ENCODE measurements at regions not wholly inside any gene's neighbourhood (a gene's known extent, or its start where the extent isn't known, plus 50 kb on each side); places are given as distances from the start of the nearest gene placed in this dataset.

DNA sequence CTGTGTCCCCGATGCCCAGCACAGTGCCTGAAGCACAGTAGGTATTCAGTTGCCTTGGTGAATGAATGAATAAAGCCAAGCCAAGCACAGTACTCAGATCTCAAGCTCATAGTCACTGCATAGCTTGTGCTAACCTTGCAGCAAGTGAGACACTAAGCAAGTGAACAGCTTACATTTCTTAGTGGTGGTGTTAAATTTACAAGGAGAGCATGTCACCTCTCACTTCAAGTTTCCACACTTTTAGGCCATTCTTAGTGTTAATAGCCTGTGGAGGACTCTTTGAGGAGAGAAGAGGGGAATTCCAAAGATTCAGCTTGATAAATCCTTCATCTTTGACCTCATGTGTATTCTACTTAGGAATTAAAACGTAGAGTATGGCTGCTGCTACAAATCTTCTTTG is 104.7 kb downstream of the C9orf152 start:
- DNase-seq = no peak

DNA sequence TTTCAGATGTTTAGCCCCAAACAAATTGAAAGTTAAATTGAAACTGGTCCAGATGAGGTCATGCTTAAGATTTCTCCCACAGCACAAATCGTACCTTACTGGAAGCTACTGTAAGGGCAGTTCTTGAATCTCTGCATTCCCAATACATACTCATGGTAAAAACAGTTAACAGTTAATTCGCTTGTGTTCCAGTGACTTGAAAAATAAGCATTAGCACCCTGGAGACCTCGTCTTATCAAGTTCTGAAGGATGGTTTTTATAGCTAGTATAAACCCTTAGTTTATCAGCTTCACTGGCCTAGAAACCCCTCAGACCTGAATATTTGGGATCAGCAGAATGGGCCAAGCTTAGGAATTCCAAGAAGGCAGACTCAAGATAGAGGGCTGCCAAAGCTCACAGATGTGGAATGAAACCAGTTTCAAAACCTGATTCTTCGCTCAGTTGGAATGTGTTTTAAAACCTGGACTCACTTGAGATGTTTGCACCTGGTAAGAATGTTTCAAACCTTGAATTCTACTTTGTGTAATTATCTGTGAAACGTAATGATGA is 103.6 kb downstream of the C9orf152 start:
- DNase-seq = no peak

DNA sequence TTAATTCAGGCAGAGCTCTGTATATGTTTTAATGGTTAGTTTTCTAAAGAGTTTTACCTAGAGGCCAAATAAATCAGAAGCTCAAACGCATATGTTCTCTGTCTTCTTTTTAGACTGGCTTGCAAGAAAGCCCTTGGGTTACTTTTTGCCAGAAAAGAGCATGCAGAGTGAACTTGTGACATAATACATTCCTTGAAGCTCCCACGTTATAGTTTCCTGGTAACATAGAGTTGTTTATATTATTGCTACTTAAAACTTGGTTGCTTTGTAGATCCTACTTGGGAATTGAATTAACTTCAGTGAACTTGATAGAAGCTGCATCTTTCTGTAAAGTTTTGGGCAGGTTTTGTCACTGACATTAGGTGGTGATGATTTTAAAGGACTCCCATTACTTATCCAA is 102.9 kb downstream of the C9orf152 start:
- DNase-seq = no peak

DNA sequence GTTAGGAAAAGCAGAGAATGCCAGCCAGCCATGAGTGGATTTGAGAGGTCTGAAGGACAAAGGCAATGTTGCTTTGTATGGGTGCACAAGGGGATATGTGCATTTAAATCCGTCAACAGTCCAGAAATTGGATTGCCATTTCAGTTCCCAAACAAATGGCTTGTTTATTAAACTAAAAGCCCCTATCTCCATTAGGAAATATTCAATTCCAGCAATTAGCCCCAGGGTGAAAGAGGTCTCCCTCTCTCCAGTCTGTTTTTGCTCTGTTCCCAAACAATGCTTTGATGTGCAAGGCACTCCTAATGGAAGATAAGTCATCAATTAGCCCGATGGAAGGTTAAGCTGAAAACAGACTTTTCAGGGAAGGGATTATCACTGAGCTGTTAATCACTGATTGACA is 101.3 kb downstream of the C9orf152 start:
- no peak for DNase-seq

DNA sequence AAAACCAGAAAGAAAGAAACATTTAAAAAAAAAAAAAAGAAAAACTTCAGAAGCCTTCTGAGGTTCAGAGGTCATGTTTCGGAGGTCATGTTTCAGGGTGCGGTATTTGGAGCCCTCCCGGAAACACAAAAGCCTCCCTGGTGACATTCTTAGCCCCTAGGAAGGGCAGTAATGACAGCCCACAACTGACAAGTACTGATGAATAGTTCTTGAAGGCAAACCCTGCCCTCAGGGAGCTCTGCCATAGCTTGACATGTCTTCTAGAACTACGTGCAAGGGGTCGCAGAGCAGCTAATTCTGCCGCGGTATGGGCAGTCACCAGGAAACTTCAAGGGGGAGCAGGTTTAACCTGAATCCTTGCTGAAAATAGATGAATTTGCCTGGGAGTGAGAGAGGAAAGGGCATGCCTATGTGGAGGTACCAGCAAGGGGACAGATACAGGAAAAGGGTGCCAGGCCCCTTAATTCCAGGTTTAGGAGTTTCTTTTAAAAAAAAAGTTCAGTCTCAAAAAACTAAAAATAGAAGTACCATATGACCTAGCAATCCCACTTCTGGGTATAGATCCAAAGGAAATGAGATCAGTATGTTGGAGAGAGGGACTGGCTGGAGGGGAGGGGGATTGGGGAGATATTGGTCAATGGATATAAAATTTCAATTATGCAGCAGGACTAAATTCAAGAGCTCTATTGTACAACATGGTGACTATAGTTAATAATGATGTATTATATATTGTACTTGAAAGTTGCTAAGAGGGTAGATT is 98.4 kb downstream of the C9orf152 start:
- no peak for DNase-seq

DNA sequence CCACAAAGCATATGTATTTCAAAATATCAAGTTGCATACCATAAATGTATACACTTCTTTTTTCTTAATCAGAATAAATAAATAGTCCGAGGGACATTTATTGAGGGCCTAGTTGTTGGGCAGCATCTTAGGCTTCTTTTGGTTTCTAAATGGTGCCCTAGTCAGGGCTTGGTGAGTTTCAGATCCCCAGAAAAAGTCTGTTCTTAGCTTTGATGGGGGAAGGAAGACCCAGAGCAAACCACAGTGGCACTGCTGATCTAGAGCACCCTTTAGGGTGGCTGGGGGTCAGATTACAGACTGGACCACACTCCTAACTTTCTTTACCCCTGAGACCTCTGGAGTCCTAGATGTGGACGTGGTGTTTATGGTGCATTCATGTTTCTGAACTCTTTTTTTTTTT is 97.8 kb downstream of the C9orf152 start:
- DNase-seq = no peak

DNA sequence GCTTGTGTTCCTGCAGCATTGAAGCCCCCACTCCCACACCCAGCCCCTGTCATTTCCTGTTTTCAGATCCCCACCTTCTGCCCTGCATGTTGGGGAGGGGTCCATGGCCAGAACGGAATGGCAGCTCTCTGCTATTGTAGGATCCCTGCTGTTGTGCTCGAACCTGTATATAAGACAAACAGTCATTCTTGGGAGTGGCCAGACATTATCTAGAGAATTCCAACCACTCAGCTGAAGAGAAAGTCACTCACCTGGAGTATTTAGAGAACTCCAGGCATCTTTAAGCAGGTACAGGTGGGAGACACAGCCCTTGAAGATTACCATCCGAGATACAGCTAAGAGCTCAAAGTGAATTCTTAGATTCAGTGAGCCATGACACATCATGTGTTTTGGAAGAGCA is 96.1 kb downstream of the C9orf152 start:
- DNase-seq = no peak

DNA sequence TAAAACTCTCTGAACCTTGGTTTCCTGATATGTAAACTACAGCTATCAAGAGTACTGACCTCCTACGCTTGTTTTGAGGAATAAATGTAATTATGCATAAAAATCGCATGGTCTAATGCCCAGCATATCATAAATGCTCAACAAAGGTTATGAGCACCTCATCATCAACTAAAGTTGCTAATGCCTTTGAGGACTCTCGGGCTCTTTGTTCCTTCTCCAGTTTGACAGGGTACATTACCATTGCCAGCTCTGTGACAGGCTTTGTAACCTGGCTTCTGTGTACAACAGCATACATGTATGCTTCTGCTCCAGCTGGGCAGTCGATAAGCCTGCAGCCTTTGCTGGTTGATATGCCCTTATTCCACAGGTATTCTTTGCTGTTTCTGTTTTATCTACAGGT is 95.2 kb downstream of the C9orf152 start:
- DNase-seq = no peak

DNA sequence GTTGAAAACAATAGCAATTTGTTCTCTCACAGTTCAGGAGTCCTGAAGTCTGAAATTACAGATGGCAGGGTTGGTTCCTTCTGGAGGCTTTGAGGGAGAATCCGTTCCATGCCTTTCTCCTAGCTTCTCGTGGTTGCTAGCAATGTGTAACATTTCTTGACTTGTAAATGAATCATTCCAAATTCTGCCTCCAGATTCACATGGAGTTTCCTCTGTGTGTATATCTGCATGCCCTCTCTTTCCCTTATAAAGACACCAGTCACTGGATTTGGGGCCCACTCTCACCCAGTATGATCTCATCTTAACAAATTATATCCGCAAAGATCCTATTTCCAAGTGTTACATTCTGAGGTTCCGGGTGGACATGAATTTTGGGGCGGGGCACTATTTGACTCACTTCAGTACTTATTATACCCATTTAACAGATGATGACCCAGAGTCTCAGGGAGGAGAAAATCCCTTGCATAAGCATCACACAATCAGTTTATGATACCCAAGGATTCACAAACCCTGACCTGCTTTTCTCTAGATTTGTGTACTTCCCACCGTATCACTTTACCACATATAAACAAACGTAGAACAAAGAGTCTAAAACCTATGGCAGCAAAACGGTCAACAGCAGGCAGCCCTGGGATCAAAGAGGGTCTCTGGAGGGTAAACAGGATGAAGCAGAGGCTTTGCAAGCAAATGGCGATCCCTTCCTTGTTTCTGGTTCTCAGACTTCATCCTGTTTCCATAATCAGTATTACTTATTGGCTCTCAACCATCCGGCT is 93.7 kb downstream of the C9orf152 start:
- DNase-seq = no peak

DNA sequence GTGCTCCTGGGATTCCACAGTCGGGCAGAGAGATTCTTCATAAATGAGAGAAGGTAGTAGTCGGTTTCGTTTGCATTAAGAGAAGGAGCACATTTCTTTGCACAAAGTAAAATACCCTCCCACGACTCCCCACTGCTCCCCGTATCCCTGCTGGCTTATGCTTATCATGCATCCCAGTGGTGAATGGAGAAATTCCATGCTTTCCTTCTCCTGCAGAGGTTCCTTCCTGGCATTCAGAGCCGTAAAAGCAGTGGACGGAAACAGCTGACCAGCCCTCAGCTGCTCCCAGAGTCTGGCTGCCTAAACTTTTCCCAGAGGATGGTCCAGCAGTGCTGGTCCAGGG is 93.1 kb downstream of the C9orf152 start:
- no peak for DNase-seq

DNA sequence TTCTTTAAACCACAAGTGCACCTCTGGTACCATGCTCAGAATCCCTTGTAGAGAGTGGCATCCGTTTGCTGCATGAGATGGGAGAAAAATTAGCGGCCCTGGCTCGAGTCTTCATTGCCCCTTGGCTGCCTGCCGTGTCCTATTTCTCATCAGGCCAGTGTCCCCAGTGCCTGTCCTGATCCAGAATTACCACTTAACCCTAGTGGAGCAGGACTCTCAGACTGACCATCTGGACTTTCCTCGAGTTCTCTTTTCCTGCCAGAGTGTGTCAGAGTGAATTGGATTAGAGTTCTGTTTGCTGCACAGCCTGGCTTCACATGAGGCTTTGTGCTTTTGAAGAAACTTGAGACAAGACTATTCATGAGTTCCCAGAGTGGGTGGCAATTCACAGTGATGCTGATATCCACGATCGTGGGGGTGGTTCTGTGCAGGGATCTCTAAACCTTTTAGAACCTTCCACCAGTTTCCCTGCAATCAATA is 92.6 kb downstream of the C9orf152 start:
- no peak for DNase-seq

DNA sequence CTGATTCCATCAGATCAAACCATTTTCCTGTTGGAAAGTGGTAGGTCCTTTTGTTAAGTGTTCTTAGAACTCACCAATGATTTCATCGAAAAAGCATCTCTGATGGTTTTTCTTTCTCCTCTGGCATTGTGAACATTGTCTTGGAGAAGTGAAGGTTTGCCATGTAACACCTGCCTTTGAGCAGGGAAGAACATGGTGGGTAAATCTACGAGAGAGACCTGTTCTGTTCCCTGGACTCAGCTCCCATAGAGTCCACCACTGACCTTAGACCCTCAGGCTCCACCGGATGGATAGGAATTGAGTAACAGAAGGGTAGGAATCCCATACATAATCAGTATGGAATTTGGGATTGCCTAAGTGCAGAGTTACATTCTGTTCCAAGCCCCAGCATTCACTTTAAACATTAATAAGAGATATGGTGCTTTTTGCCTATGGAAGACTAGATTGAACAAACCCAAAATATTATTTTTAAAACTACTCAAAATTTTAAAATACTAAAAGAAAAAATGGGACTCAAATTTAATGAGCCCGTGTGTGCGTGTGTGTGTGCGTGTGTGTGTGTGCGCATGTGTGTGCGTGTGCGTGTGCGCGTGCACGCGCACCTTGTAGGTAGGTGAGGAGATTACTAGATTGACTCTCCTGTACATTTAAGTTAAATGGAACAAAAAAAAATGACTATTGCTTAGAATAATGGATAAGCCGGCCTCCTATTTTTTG is 92.0 kb downstream of the C9orf152 start:
- no peak for DNase-seq

DNA sequence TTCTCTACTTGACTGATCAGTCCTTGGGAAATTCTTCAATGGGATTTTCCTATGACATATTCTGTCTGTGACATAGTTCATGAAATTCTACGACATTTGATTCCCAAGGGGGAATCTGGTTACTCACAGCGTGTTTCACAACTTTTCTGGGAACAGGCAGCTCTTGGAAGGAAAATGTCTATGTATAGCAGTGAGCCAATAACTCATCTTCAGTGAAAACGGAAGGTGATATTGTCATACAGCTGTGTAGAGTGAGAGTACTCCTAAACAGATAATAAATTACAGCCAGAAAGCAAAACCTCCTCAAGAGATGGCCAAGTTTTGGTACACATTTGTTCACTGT is 91.4 kb downstream of the C9orf152 start:
- no peak for DNase-seq

DNA sequence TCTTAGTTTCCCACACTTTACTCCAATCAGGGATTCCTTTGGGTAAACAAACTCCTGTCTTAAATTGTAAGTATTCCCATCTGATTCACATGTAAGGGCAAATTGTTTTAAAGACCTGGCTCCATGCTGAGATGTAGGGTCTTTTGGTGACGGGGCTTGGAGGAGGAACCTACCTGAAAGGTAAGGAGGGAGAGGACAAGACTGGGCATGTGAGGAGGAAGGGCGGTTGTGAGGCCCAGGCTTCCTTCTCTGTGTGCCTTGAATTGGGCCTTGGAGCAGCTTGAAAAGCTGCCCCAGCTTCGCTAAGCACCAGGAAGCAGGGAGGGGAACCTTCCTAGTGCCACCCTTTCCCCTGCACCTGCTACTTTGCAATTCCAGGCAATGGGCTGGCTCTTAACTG is 86.8 kb downstream of the C9orf152 start:
- DNase-seq = no peak

DNA sequence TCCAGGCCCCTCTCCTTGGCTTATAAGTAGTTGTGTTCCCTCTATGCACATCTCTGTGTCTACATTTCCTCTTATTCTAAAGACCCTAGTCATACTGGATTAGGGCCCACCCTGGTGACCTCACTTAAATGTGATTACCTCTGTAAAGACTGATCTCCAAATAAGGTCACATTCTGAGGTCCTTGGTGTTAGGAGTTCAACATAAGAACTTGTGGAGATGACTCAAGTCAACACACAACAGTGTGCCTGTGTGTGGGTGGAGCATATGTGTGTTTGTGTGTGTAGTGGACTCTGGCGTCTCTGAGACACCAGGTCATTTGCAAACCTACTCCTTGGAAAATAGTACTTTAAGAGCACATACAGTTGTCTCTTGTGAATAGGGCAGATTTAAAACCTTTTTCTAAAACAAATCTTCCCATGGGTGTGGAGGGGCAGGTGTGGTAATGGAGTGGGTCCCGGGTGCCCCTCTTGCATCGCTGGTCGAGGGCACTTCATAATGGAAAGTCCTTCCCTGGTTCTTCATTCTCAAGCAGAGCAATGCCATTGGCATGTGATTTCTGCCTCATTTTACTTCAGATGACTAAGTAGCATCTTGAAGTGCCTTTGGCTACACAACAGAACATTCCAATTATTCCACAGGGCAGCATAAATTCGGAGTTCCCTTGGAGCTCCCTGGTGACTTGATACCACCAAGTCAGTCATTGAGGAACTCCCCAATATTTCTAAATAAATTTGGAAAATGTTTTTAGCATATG is 84.4 kb downstream of the C9orf152 start:
- DNase-seq = no peak

DNA sequence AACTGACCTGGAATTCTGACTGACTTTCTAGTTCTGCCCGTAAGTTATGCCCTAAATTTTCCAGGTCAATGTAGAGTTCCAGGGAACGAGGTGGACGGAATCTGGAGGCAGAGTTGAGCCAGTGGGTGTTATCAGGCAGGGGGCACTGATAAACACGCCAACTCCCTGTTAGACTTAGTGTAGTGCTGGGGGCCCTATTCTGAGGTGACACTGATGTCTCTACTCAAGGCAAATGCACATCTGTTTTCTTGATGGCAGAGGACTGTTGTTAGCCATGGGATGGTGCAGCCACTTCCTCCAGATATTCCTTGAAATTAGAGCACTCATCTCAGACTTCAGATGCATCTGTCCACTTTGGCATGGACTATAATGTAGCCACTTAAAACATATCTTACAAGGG is 83.5 kb downstream of the C9orf152 start:
- DNase-seq = no peak

DNA sequence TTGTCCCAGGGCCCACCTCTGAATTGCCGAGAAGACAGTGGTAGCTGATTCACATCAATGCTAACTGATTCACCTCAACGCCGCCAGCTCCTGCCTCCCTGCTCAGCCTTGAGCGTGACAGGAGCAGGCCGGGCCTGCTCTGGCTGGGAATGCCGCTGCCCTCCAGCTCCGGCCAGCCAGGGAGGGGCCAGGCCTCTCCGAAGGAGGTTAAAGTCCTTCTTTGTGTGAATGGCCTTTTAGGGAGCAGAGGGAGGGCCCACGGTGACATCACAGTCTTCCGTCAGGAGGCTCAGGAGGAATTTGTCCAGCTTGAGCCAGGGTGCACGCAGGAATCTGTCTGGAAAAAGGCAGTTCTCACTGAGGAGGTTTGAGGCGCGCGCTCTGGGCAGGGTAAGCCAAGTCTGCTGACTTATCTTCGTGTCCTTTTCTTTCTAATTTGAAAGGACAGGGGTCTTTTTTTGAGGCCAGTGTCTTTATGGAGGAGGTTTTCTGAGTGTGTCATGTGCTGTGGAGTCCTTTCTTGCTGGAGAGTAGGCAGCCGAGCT is 82.7 kb downstream of the C9orf152 start:
- DNase-seq = no peak

DNA sequence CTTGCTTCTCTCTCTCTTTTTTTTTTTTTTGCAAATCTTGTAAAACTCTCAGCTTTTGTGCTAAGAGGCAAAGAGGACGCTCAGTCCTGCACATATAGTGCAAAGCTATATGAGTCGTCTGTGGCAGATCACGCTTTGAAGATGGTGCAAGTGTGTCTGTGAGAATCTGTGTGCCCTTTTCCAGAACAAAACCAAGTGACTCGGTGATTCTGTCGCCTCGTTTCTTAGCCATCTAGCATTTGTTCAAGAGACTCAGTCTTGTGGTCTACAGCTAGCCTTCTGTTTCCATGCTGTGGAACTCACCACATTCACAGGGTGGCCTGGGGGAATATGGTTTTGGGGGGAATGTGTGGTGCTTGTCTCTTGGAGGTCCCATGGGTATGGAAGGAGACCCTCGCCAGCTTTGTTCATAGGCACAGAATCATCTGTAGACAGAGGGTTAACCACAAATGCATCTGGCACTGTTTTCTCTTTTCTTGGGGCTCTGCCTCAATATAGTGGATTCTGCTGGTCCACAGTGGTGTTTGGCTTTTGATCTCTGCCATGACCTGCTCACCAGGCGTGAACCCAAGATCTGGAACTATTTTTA is 82.1 kb downstream of the C9orf152 start:
- DNase-seq = no peak

DNA sequence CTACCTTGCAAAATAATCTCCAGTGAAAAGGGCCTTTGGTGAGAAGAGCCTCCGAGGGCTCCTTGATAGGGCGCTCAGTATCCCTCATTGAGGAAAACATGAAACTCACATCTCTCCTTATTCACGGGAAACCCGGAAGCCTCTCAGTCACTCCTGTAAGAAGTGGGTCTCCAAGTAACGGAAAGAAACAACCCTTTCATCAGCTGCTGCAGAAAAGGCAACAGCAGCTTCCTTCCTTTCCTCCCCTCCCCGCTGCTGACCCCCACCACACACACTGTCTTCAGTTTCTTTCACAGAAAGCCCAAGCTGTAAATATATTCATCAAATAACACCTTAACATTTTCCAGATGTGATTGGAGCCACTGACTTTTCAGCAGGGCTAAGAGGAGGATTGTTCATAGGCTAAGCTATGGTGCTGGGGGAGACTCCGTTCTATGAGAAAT is 81.4 kb downstream of the C9orf152 start:
- DNase-seq = no peak

DNA sequence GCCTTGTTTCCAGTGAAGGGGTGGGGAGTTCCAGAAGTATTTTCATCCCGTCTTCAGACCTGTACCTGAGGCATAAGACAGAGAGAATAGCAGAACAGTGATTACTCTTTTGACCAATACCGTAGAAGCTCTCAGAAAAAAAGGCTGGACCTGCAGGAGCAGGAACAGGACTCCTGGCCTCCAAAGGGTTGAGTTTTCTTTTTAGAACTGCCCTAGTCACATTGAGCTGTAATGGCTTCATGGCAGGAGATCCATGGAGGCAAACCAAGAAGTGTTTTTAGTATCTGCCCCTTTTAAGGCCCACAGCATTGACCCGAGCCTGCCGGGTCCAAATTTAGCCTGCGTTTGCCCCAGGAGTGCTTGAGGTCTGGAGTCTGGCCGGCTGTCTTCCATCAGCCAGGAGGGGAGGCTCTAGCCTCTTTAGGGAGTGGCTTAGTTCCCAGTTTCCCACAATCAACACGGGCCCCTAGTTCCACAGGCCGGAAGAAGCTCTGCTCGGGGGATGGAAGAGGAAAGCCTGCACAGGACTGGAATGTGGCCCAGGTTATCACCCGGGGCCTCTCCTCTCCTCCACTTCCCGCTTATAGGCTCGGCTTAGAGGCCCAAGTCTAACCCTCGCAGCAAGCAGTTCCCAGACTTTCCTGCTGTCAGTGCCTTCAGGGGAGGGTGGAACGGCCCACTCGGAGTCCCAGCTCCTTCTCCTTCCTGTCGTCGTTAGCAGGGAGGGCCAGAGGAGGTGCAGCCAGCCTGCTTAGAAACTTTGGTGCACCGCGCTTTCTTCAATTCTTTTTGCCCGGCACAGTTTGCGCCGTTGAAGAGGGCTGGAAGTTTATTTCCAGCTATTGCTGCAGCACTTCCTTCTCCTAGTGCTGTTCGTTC is 80.7 kb downstream of the C9orf152 start:
- DNase-seq = no peak

DNA sequence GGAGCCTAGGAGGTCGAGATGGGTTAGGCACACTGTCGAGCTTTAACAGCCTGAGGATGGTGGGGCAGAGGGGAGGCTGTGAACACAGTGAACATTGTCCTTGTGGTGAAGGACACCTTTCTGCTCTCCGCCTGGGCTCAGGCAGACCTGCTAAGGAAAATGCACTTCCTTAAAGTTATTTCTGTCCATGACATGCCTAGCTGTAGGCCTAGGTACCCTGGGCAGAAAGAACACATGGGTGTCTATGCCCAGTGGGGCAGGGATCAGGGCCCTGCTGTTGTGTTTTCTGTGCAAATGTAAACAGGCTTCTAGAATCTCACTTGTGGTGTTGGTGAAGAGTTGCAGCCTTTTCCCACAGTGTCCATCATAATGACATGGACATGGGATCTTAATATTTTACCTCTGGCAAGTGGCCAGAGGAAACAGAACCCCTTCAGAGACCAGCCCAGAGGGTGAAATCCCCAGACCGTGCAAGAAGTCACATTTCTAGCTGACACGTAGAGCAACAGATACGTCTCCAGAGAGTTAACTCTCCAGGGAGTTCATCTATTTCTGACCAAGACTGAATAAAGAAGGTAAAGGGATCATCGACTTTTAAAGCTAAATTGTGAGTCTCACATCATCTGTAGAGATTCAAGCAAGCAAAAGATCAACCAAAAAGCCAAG is 79.2 kb downstream of the C9orf152 start:
- DNase-seq = no peak

Measured in activated effector memory CD4-positive, alpha-beta T cell treated with anti-CD3 and anti-CD28 coated beads, Interleukin-2, amount 50 U/mL, for 16 hours (primary cell).